ENCODE measurements at regions not wholly inside any gene's neighbourhood (a gene's known extent, or its start where the extent isn't known, plus 50 kb on each side); places are given as distances from the start of the nearest gene placed in this dataset.

- no peak for TF ChIP-seq CTCF (conservative IDR thresholded peaks at IDR 0.05; ENCODE audit: low read depth, low read length)
- no peak for TF ChIP-seq EZH2 (IDR thresholded peaks at IDR 0.05; ENCODE audit: low read length, unreplicated experiment)
- no peak for TF ChIP-seq EZH2phosphoT487 (IDR thresholded peaks at IDR 0.05; ENCODE audit: borderline replicate concordance, low read length)
Measured at GRCh38 chr5:115384587-115385375, 88.3 kb upstream of the CCDC112 start.
